Motor neuron (in vitro differentiated cells): ENCODE measurements at regions not wholly inside any gene's neighbourhood (a gene's known extent, or its start where the extent isn't known, plus 50 kb on each side); places are given as distances from the start of the nearest gene placed in this dataset.
"Not testable (repeated sequence)": the region's sequence is repeated elsewhere in the genome, so short reads cannot be mapped to it uniquely, and the experiment has no call there.

Experiments
- ATAC-seq, 8 experiments: fragments of 200-7000 bp; cut with Tn5 transposase; replicated peaks in 6 of 8; 2 replicates each; pipeline ENCODE4 v1.8.0; 2021; ENCODE audit warnings: mild to moderate bottlenecking in 8 of 8, moderate library complexity in 8 of 8
- H3K27ac ChIP-seq, 2 donors: fragments of 250-450 bp; sonication (Bioruptor Pico); 2 replicates each; pipeline ENCODE4 v1.9.0; 2021; ENCODE audit warnings: antibody characterized with exemption in 2 of 2, mild to moderate bottlenecking in 2 of 2, moderate library complexity in 1 of 2
- H3K4me1 ChIP-seq, 2 donors: fragments of 250-450 bp; sonication (Bioruptor Pico); replicated peaks in 1 of 2; 2 replicates each; pipeline ENCODE4 v1.6.1; 2021; ENCODE audit warnings: antibody characterized with exemption in 2 of 2, mild to moderate bottlenecking in 2 of 2, moderate library complexity in 1 of 2
- H3K4me3 ChIP-seq, 5 donors: fragments of 250-450 bp; sonication (Bioruptor Pico); 2 replicates each; pipeline ENCODE4 v1.9.0; 2021; ENCODE audit warnings: antibody characterized with exemption in 5 of 5, mild to moderate bottlenecking in 5 of 5, moderate library complexity in 4 of 5
- WGBS, 10 experiments: fragments of 450-650 bp; shearing (Covaris generic); methylation state at CpG; one replicate each; pipeline ENCODE4 v1.0.0; 2022; 5-methylcytosine and 5-hydroxymethylcytosine counted together
- in situ Hi-C, 9 experiments: fragments of 400-800 bp; cut with MboI; loops; one replicate each; pipeline ENCODE4 v1.15.0; 2021; ENCODE audit warnings: low sequenced_read_pairs in 9 of 9, low pct_unique_long_range_greater_than_20kb in 2 of 9; ENCODE audit not compliant: unreplicated experiment in 9 of 9

GRCh38 chr13:53445686-53446085 is 417.1 kb downstream of the OLFM4 start:
- Histone ChIP-seq H3K27ac (no peak overlapping the region), H3K4me1 (peaks cover 4 to 22% of the 10 kb centered on the region in 2 donors), H3K4me3 (no peak overlapping the region)
- 0 to 83% (median 60%) methylated on average over 1 of the region's 1 CpG; no CpG with 5 or more reads in 5 of the 10 experiments for WGBS, 10 experiments
- in situ Hi-C loops = no loop called here
- ATAC-seq = peak in 1 of 8 experiments; percentile 27

- H3K27ac ChIP-seq = no peak overlapping the region
- 16 to 90% (median 75%) methylated on average over 1 to 3 of the region's 4 CpGs; no CpG with 5 or more reads in 3 of the 10 experiments for WGBS, 10 experiments
Measured at GRCh38 chr13:53447456-53447855, 418.8 kb downstream of the OLFM4 start.

GRCh38 chr13:53447863-53448262 is 419.2 kb downstream of the OLFM4 start:
- 0 to 69% (median 37%) methylated on average over 1 to 4 of the region's 5 CpGs; no CpG with 5 or more reads in 2 of the 10 experiments for WGBS, 10 experiments

More at GRCh38 chr13:53447456-53447855, 418.8 kb downstream of the OLFM4 start:
- in situ Hi-C loops = no loop called here
- Histone ChIP-seq H3K4me3 (no peak overlapping the region), H3K4me1 (peaks cover 4 to 22% of the 10 kb centered on the region in 2 donors)
- peak in 3 of 8 experiments; percentile 77 to 81 (median 78) for ATAC-seq

GRCh38 chr13:53452263-53452808 is 423.7 kb downstream of the OLFM4 start:
- peaks cover 2 to 12% of the 10 kb centered on the region in 2 donors for H3K4me1 ChIP-seq
- H3K27ac ChIP-seq, in situ Hi-C loops, ATAC-seq, H3K4me3 ChIP-seq: not testable (repeated sequence)
- WGBS, 10 experiments = 0 to 93% methylated on average over 1 to 3 of the region's 29 CpGs; no CpG with 5 or more reads in 8 of the 10 experiments

More at GRCh38 chr13:53447863-53448262, 419.2 kb downstream of the OLFM4 start:
- H3K4me3 ChIP-seq = no peak overlapping the region
- in situ Hi-C loops = no loop called here
- no peak overlapping the region for H3K27ac ChIP-seq
- peak in 4 of 8 experiments; percentile 12 to 70 (median 56) for ATAC-seq
- peaks cover 4 to 22% of the 10 kb centered on the region in 2 donors for H3K4me1 ChIP-seq

GRCh38 chr13:53460796-53461195 is 432.2 kb downstream of the OLFM4 start:
- in situ Hi-C loops = no loop called here
- no peak overlapping the region for H3K27ac ChIP-seq
- H3K4me1 ChIP-seq = no peaks in the 10 kb centered on the region
- no peak for ATAC-seq
- no peak overlapping the region for H3K4me3 ChIP-seq
- 0 to 100% (median 61%) methylated on average over 1 of the region's 1 CpG; no CpG with 5 or more reads in 6 of the 10 experiments for WGBS, 10 experiments

- WGBS, 10 experiments = 0 to 100% (median 97%) methylated on average over 1 to 3 of the region's 3 CpGs; no CpG with 5 or more reads in 1 of the 10 experiments
- no peak for ATAC-seq
- H3K27ac ChIP-seq = no peak overlapping the region
- in situ Hi-C loops = no loop called here
- no peaks in the 10 kb centered on the region for H3K4me1 ChIP-seq
- no peak overlapping the region for H3K4me3 ChIP-seq
Measured at GRCh38 chr13:53463106-53463505, 434.5 kb downstream of the OLFM4 start.

DNA sequence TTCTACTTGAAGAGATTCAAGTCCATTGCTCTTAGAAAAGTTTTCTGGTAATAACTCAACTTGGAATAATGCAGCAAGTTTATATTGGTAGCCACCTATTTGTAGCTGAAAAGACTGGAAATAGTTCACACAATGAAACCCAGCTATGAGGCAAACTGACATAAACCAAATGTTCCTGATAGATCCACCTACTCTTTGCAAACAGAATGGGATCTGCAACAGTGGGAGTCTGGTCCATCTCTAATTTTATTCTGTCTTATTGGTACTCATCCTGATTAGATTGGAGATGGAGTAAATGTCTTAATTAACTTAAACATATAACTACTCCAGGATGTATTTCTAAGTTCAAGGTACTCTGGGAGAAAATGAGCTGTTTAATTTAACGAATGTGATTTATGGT is 438.0 kb downstream of the OLFM4 start:
- in situ Hi-C loops = no loop called here
- 0 to 100% (median 88%) methylated on average over 1 of the region's 1 CpG; no CpG with 5 or more reads in 3 of the 10 experiments for WGBS, 10 experiments
- Histone ChIP-seq H3K27ac (no peak overlapping the region), H3K4me3 (no peak overlapping the region), H3K4me1 (no peaks in the 10 kb centered on the region)
- ATAC-seq = no peak

GRCh38 chr13:53473397-53473796 is 444.8 kb downstream of the OLFM4 start:
- no peak for ATAC-seq
- H3K4me3 ChIP-seq = no peak overlapping the region
- no peak overlapping the region for H3K27ac ChIP-seq
- peaks cover 0 to 14% of the 10 kb centered on the region in 2 donors for H3K4me1 ChIP-seq
- in situ Hi-C loops = no loop called here
- 0 to 79% (median 28%) methylated on average over 1 to 4 of the region's 4 CpGs; no CpG with 5 or more reads in 3 of the 10 experiments for WGBS, 10 experiments

GRCh38 chr13:53474878-53475277 is 446.3 kb downstream of the OLFM4 start:
- peaks cover 0 to 14% of the 10 kb centered on the region in 2 donors for H3K4me1 ChIP-seq
- in situ Hi-C loops = no loop called here
- no peak overlapping the region for H3K27ac ChIP-seq
- 0 to 100% (median 83%) methylated on average over 1 to 2 of the region's 2 CpGs; no CpG with 5 or more reads in 2 of the 10 experiments for WGBS, 10 experiments
- no peak overlapping the region for H3K4me3 ChIP-seq
- ATAC-seq = no peak

- peak in 1 of 8 experiments; percentile 58 for ATAC-seq
- Histone ChIP-seq H3K4me1 (peaks cover 0 to 7% of the 10 kb centered on the region in 2 donors), H3K27ac (no peak overlapping the region), H3K4me3 (no peak overlapping the region)
- WGBS, 10 experiments = 12 to 100% (median 76%) methylated on average over 1 to 5 of the region's 5 CpGs; no CpG with 5 or more reads in 1 of the 10 experiments
- in situ Hi-C loops = no loop called here
Measured at GRCh38 chr13:53490752-53491151, 462.1 kb downstream of the OLFM4 start.

GRCh38 chr13:53494406-53494805 is 465.8 kb downstream of the OLFM4 start:
- Histone ChIP-seq H3K4me1 (peaks cover 0 to 7% of the 10 kb centered on the region in 2 donors), H3K27ac (no peak overlapping the region), H3K4me3 (no peak overlapping the region)
- ATAC-seq = no peak
- in situ Hi-C loops = no loop called here
- WGBS, 10 experiments = 0 to 82% (median 46%) methylated on average over 1 to 2 of the region's 2 CpGs

DNA sequence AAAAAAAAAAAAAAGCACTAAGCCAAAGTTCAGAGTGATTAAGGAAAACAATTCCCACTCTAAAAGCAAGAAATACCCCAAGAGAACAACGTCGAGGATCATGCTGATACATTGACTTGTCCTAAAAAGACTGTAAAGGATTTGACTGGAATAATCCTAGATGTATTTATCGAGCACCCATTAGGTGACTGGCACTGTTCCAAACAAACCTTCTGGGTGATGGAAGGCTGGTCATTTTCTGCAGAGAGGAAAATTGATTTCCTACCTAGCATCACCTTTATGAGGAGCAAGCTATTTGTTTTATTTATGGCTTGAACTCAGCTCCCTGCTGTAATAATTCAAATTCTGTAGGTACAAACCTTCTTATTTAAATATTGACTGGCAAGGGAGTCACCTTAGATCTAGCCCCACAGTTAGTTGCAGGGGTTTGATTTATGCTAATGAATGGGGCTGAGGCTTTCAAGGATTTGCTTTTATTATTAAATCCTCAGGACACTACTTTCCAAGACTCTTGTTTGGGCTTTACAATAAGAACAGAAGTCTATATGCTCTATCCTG is 471.0 kb downstream of the OLFM4 start:
- H3K4me1 ChIP-seq = no peaks in the 10 kb centered on the region
- H3K4me3 ChIP-seq = no peak overlapping the region
- no peak overlapping the region for H3K27ac ChIP-seq
- WGBS, 10 experiments = 0 to 78% (median 51%) methylated on average over 1 to 3 of the region's 3 CpGs
- in situ Hi-C loops = no loop called here
- ATAC-seq = peak in 5 of 8 experiments; percentile 59 to 93 (median 67)

- Histone ChIP-seq H3K4me3 (no peak overlapping the region), H3K27ac (no peak overlapping the region), H3K4me1 (no peaks in the 10 kb centered on the region)
- peak in 1 of 8 experiments; percentile 42 for ATAC-seq
- in situ Hi-C loops = no loop called here
Measured at GRCh38 chr13:53501387-53501786, 472.8 kb downstream of the OLFM4 start.
